Smooth muscle cell (in vitro differentiated cells): ENCODE measurements at regions not wholly inside any gene's neighbourhood (a gene's known extent, or its start where the extent isn't known, plus 50 kb on each side); places are given as distances from the start of the nearest gene placed in this dataset.

Experiments
- DNase-seq: peaks from one replicate; lab custom pipeline; 2025; ENCODE audit not compliant: unreplicated experiment; lab: John Stamatoyannopoulos, UW
- H2AFZ ChIP-seq: fragments of 200-600 bp; sonication (generic); 2 replicates; pipeline ENCODE4 v1.6.0; 2016; ENCODE audit warnings: antibody characterized with exemption, low read depth, mild to moderate bottlenecking
- H3F3A ChIP-seq: fragments of 200-600 bp; sonication (generic); 2 replicates; pipeline ENCODE4 v1.6.0; 2017; ENCODE audit warnings: antibody characterized with exemption, low read depth
- H3K27ac ChIP-seq: fragments of 200-600 bp; sonication (generic); 2 replicates; pipeline ENCODE4 v1.5.1; 2016; ENCODE audit warnings: low read depth, mild to moderate bottlenecking
- H3K27me3 ChIP-seq: fragments of 200-600 bp; sonication (generic); 2 replicates; pipeline ENCODE4 v1.6.1; 2016; ENCODE audit warnings: low read depth, mild to moderate bottlenecking
- H3K36me3 ChIP-seq: fragments of 200-600 bp; sonication (generic); 2 replicates; pipeline ENCODE4 v1.5.1; 2016; ENCODE audit warnings: low read depth
- H3K4me1 ChIP-seq: fragments of 200-600 bp; sonication (generic); 2 replicates; pipeline ENCODE4 v1.5.1; 2016; ENCODE audit warnings: low read depth
- H3K4me2 ChIP-seq: fragments of 200-600 bp; sonication (generic); 2 replicates; pipeline ENCODE4 v1.6.0; 2016; ENCODE audit warnings: mild to moderate bottlenecking
- H3K4me3 ChIP-seq: fragments of 200-600 bp; sonication (generic); 2 replicates; pipeline ENCODE4 v1.5.1; 2016; ENCODE audit warnings: mild to moderate bottlenecking
- H3K79me2 ChIP-seq: fragments of 200-600 bp; sonication (generic); 2 replicates; pipeline ENCODE4 v1.6.0; 2016; ENCODE audit warnings: low read depth, mild to moderate bottlenecking
- H3K9ac ChIP-seq: fragments of 200-600 bp; sonication (generic); 2 replicates; pipeline ENCODE4 v1.6.0; 2016; ENCODE audit warnings: low read depth
- H3K9me3 ChIP-seq: fragments of 200-600 bp; sonication (generic); replicated peaks from 2 replicates; pipeline ENCODE4 v1.5.1; 2016; ENCODE audit warnings: low read depth
- H4K20me1 ChIP-seq: fragments of 200-600 bp; sonication (generic); 2 replicates; pipeline ENCODE4 v1.6.0; 2016; ENCODE audit warnings: low read depth
- WGBS: methylation state at CpG from one replicate; pipeline ENCODE4 v1.1.7; 2016; ENCODE audit warnings: low lambda C conversion rate; 5-methylcytosine and 5-hydroxymethylcytosine counted together
- TF ChIP-seq, protein P1 (sequence below): fragments of 200-600 bp; sonication (generic); IDR thresholded peaks from 2 replicates; pipeline ENCODE4 v1.5.1; 2017; ENCODE audit warnings: borderline replicate concordance, mild to moderate bottlenecking, antibody characterized with exemption; ENCODE audit not compliant: insufficient read depth, poor library complexity, severe bottlenecking

DNA sequence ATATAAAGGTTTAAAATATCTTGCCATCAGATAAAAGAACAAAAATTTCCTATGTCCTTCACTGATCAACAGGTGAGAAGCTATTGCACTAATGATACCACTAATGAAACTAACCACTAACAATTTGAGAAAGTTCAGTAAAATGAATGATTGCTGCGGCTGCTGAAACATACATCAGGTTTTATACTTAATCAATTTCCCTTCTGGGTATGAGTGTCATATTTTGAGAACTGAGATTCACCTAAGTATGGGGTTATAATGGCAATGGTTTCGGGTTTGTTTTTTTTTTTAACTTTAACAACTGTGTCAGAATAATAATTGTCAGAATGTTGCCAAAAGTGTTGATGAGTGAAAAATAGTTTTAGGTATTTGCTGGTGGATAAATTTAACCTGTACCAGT, 151.3 kb upstream of the SLC39A10 start:
- 98% methylated on average over 2 of the region's 2 CpGs for WGBS
- TF ChIP-seq, protein P1, sequence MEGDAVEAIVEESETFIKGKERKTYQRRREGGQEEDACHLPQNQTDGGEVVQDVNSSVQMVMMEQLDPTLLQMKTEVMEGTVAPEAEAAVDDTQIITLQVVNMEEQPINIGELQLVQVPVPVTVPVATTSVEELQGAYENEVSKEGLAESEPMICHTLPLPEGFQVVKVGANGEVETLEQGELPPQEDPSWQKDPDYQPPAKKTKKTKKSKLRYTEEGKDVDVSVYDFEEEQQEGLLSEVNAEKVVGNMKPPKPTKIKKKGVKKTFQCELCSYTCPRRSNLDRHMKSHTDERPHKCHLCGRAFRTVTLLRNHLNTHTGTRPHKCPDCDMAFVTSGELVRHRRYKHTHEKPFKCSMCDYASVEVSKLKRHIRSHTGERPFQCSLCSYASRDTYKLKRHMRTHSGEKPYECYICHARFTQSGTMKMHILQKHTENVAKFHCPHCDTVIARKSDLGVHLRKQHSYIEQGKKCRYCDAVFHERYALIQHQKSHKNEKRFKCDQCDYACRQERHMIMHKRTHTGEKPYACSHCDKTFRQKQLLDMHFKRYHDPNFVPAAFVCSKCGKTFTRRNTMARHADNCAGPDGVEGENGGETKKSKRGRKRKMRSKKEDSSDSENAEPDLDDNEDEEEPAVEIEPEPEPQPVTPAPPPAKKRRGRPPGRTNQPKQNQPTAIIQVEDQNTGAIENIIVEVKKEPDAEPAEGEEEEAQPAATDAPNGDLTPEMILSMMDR: no peak
- no peaks in the 10 kb centered on the region for H4K20me1 ChIP-seq
- no peaks in the 10 kb centered on the region for H3K36me3 ChIP-seq
- no peaks in the 10 kb centered on the region for H3K79me2 ChIP-seq
- no peaks in the 10 kb centered on the region for H3F3A ChIP-seq
- no peak overlapping the region for H3K9ac ChIP-seq
- H2AFZ ChIP-seq: no peak overlapping the region
- no peak overlapping the region for H3K4me2 ChIP-seq
- H3K9me3 ChIP-seq: no peaks in the 10 kb centered on the region
- no peaks in the 10 kb centered on the region for H3K27me3 ChIP-seq
- H3K4me3 ChIP-seq: no peak overlapping the region
- H3K4me1 ChIP-seq: no peaks in the 10 kb centered on the region
- no peak for DNase-seq
- H3K27ac ChIP-seq: no peak overlapping the region

DNA sequence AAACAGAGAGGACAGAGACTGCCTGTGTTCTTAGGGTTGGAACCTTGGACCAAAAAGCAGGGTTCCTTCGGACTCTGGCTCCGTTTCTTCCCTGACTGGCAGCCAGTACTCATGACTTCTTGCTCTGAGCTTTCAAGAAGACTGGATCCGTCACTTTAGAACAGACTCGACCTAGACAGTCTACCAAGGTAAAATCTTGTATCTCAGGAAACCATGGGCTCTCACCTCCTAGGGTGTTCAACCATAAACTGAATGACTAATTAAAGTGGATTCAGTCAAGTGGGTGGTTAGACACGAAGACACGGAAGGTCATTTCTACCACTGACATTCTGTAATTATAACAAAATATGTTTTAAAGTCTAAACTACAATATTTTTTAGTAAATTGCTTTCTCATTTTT, 153.8 kb upstream of the SLC39A10 start:
- no peak overlapping the region for H3K27ac ChIP-seq
- WGBS: 88% methylated on average over 6 of the region's 6 CpGs
- H3K79me2 ChIP-seq: no peaks in the 10 kb centered on the region
- H3K4me3 ChIP-seq: no peak overlapping the region
- H3K27me3 ChIP-seq: no peaks in the 10 kb centered on the region
- no peaks in the 10 kb centered on the region for H4K20me1 ChIP-seq
- H3K4me1 ChIP-seq: no peaks in the 10 kb centered on the region
- DNase-seq: no peak
- H3F3A ChIP-seq: peaks cover 6% of the 10 kb centered on the region
- no peak overlapping the region for H2AFZ ChIP-seq
- H3K4me2 ChIP-seq: no peak overlapping the region
- no peaks in the 10 kb centered on the region for H3K9me3 ChIP-seq
- H3K9ac ChIP-seq: no peak overlapping the region
- TF ChIP-seq, protein P1: no peak
- no peaks in the 10 kb centered on the region for H3K36me3 ChIP-seq

DNA sequence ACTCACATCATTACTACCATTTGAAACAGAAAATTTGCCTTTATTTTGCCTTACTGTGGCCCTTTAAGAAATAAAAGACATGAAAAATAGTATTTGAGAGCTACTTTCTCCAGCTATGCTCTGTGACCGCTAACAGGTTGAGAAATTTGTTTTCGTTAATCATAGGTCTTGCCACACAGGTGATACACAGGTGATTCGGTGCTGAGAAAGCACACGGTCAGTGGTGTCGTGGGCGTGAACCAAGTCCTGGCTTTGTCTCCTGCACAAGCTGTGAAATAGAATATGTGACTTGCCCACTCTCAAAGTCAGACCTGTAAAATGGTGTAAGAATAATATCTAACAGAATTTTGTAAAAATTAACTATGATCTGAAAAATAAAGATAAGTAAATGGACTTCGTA, 155.3 kb upstream of the SLC39A10 start:
- TF ChIP-seq, protein P1: no peak
- Histone ChIP-seq H3K4me1 (no peaks in the 10 kb centered on the region), H3K4me2 (no peak overlapping the region), H3K27ac (no peak overlapping the region), H3K9me3 (no peaks in the 10 kb centered on the region), H3K27me3 (no peaks in the 10 kb centered on the region), H3K36me3 (no peaks in the 10 kb centered on the region), H3K9ac (no peak overlapping the region), H3F3A (peaks cover 6% of the 10 kb centered on the region), H3K4me3 (no peak overlapping the region), H3K79me2 (no peaks in the 10 kb centered on the region), H4K20me1 (no peaks in the 10 kb centered on the region), H2AFZ (no peak overlapping the region)
- no peak for DNase-seq
- WGBS: 89% methylated on average over 7 of the region's 7 CpGs

DNA sequence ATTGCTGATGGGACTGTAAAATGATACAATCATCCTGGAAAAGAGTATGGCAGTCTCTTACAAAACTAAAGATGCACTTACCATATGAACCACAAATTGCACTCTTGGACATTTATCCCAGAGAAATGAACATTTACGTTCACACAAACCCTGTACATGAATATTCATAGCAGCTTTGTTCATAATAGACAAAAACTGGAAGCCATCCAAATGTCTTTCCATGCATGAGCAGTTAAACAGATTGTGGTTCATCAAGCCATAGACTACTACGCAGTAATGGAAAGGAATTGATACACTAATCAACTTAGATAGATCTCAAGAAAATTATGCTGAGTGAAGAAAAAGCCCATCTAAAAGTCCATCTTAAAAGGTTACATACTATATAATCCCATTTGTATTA, 156.1 kb upstream of the SLC39A10 start:
- TF ChIP-seq, protein P1: no peak
- H3K36me3 ChIP-seq: no peaks in the 10 kb centered on the region
- 97% methylated on average over 2 of the region's 2 CpGs for WGBS
- no peaks in the 10 kb centered on the region for H3K4me1 ChIP-seq
- H2AFZ ChIP-seq: no peak overlapping the region
- no peaks in the 10 kb centered on the region for H3K79me2 ChIP-seq
- H3K27me3 ChIP-seq: no peaks in the 10 kb centered on the region
- no peak overlapping the region for H3K4me3 ChIP-seq
- no peak overlapping the region for H3K4me2 ChIP-seq
- no peak overlapping the region for H3K9ac ChIP-seq
- peaks cover 6% of the 10 kb centered on the region for H3F3A ChIP-seq
- H3K9me3 ChIP-seq: no peaks in the 10 kb centered on the region
- H4K20me1 ChIP-seq: no peaks in the 10 kb centered on the region
- no peak for DNase-seq
- no peak overlapping the region for H3K27ac ChIP-seq
